HG03139 (cell line): ENCODE measurements at regions not wholly inside any gene's neighbourhood (a gene's known extent, or its start where the extent isn't known, plus 50 kb on each side); places are given as distances from the start of the nearest gene placed in this dataset.

ENCODE experiments used
- ATAC-seq: cut with Tn5 transposase; IDR thresholded peaks from one replicate; pipeline ENCODE4 v1.9.1; 2021; ENCODE audit not compliant: unreplicated experiment

- no peak for ATAC-seq
Observed at GRCh38 chr1:60487565-60488345, 414.2 kb upstream of the C1orf87 start.

- ATAC-seq, result no peak
Observed at GRCh38 chr1:60483509-60483908, 409.9 kb upstream of the C1orf87 start.

GRCh38 chr1:60470246-60470645 lies 396.7 kb upstream of the C1orf87 start:
- ATAC-seq, result no peak

GRCh38 chr1:60463786-60464185 lies 390.2 kb upstream of the C1orf87 start:
- no peak for ATAC-seq

GRCh38 chr1:60463146-60463545 lies 389.6 kb upstream of the C1orf87 start:
- no peak for ATAC-seq

GRCh38 chr1:60461925-60462595 lies 388.5 kb upstream of the C1orf87 start:
- no peak for ATAC-seq

GRCh38 chr1:60458111-60458510 lies 384.5 kb upstream of the C1orf87 start:
- no peak for ATAC-seq

GRCh38 chr1:60449876-60450275 lies 376.3 kb upstream of the C1orf87 start:
- ATAC-seq, result no peak

GRCh38 chr1:60448850-60449249 lies 375.3 kb upstream of the C1orf87 start:
- no peak for ATAC-seq

- ATAC-seq, result no peak
Observed at GRCh38 chr1:60444680-60445079, 371.1 kb upstream of the C1orf87 start.

GRCh38 chr1:60436186-60436585 lies 362.6 kb upstream of the C1orf87 start:
- no peak for ATAC-seq

GRCh38 chr1:60431593-60431992 lies 358.0 kb upstream of the C1orf87 start:
- ATAC-seq, result no peak

- no peak for ATAC-seq
Observed at GRCh38 chr1:60430375-60430774, 356.8 kb upstream of the C1orf87 start.

GRCh38 chr1:60428127-60428526 lies 354.6 kb upstream of the C1orf87 start:
- no peak for ATAC-seq

- no peak for ATAC-seq
Observed at GRCh38 chr1:60427701-60428100, 354.1 kb upstream of the C1orf87 start.

- ATAC-seq, result no peak
Observed at GRCh38 chr1:60427194-60427593, 353.6 kb upstream of the C1orf87 start.

GRCh38 chr1:60425528-60425927 lies 352.0 kb upstream of the C1orf87 start:
- no peak for ATAC-seq

GRCh38 chr1:60423146-60423780 lies 349.7 kb upstream of the C1orf87 start:
- ATAC-seq, result no peak

- ATAC-seq, result no peak
Observed at GRCh38 chr1:60421965-60422364, 348.4 kb upstream of the C1orf87 start.

GRCh38 chr1:60419023-60419422 lies 345.5 kb upstream of the C1orf87 start:
- ATAC-seq, result no peak

GRCh38 chr1:60415696-60416095 lies 342.1 kb upstream of the C1orf87 start:
- no peak for ATAC-seq

GRCh38 chr1:60413091-60413490 lies 339.5 kb upstream of the C1orf87 start:
- ATAC-seq, result no peak
